ENCODE measurements at regions not wholly inside any gene's neighbourhood (a gene's known extent, or its start where the extent isn't known, plus 50 kb on each side); places are given as distances from the start of the nearest gene placed in this dataset.

DNA sequence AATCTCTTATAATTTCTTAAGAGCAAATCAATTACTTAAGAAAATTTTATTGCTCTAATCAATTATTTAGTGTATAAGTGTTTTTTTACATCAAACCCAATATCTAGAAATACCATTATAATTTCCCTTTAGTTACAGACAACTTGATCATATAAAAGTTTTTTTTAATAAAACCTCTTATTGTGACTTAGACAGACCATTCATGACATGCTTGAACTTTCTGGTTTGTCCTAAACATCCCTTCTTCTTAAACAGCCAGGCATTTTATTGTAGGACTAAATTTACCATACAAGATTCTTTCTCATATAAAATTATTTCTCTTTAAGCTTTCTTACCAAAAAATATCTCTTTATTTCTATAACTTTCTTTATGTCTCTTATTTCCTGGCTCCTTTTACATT, 164.5 kb downstream of the SUCNR1 start (continued):
- no peak for TF ChIP-seq CHD7 (IDR thresholded peaks at IDR 0.05; ENCODE audit: insufficient replicate concordance, low read length)
- no peak for TF ChIP-seq TEAD4 (IDR thresholded peaks at IDR 0.05; ENCODE audit: low read depth, low read length)
- no peak for TF ChIP-seq CBX8 (IDR thresholded peaks at IDR 0.05; ENCODE audit: borderline replicate concordance, low read depth, low read length)
- TF ChIP-seq SIN3A (conservative IDR thresholded peaks at IDR 0.05 in 1 of 2, IDR thresholded peaks at IDR 0.05 in 1 of 2; ENCODE audit: low read depth in 1 of 2, low read length in 2 of 2), result no peak
- TF ChIP-seq PHF8 (conservative IDR thresholded peaks at IDR 0.05; ENCODE audit: low read depth, low read length), result no peak
- TF ChIP-seq RBBP5 (IDR thresholded peaks at IDR 0.05; ENCODE audit: borderline replicate concordance, low read depth, low read length), result no peak
- no peak for TF ChIP-seq JUND (IDR thresholded peaks at IDR 0.05; ENCODE audit: low read length)
- no peak for TF ChIP-seq CREB1 (IDR thresholded peaks at IDR 0.05)
- TF ChIP-seq NANOG (IDR thresholded peaks at IDR 0.05; ENCODE audit: insufficient read depth, low read depth, low read length, poor library complexity, severe bottlenecking), result no peak
- TF ChIP-seq, protein P1, sequence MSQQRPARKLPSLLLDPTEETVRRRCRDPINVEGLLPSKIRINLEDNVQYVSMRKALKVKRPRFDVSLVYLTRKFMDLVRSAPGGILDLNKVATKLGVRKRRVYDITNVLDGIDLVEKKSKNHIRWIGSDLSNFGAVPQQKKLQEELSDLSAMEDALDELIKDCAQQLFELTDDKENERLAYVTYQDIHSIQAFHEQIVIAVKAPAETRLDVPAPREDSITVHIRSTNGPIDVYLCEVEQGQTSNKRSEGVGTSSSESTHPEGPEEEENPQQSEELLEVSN (IDR thresholded peaks at IDR 0.05), result no peak
- no peak for TF ChIP-seq ZNF274 (IDR thresholded peaks at IDR 0.05; ENCODE audit: borderline replicate concordance, extremely low read depth, low read length)
